GM08714 (cell line): ENCODE measurements at regions not wholly inside any gene's neighbourhood (a gene's known extent, or its start where the extent isn't known, plus 50 kb on each side); places are given as distances from the start of the nearest gene placed in this dataset.
"Not testable (repeated sequence)": the region's sequence is repeated elsewhere in the genome, so short reads cannot be mapped to it uniquely, and the experiment has no call there.

Experiments used
- H3K4me3 ChIP-seq: fragments of 200-500 bp; sonication (Bioruptor generic); 2 replicates; pipeline ENCODE4 v1.5.1; 2014; ENCODE audit warnings: mild to moderate bottlenecking, low read length, inconsistent platforms
- ZNF274 ChIP-seq: IDR thresholded peaks from 2 replicates; pipeline ENCODE4 v1.6.1; 2012; ENCODE audit warnings: mild to moderate bottlenecking, low read depth, low read length

GRCh38 chr2:16058256-16058655 lies 117.9 kb downstream of the MYCN start:
- no peak overlapping the region for H3K4me3 ChIP-seq
- no peak for TF ChIP-seq ZNF274

GRCh38 chr2:16057661-16058060 lies 117.3 kb downstream of the MYCN start:
- H3K4me3 ChIP-seq = no peak overlapping the region

DNA sequence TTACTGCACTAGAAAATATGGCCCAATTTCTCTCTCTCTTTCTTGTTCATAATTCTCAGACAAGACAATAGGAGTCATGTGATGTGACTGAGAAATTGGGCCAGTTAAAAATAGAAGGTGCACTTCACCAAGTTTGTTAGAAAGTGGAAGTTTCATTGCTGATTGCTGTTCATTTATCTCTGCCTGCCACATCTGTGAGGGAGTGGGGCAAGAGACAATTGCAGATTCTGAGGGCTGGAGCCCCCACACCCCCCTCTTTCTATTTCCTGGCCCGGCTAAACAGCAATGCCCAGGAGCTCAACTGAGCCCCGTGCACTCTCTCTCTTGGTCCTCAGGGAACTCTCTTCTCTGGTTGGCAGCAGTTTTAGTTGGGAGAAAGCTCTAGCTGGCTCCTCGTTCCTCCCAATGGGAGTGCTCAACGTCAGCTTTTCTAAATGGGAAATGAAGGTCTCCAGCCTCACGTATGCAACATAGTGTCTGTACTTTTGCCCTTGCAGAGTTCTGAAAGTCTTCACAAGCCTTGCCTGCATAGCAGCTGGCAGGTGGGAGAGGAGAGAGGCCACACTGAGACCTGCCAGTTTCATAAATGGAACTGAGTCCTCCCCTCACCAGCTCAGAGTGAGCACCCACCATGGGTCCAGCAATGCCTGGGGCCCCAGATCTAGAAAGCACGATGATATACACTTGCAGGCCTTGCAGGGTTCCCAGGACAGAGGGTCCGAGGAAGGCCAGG lies 115.7 kb downstream of the MYCN start:
- no peak for TF ChIP-seq ZNF274
- H3K4me3 ChIP-seq = no peak overlapping the region; the same call in 1 of the 2 replicates

More at GRCh38 chr2:16057661-16058060, 117.3 kb downstream of the MYCN start:
- TF ChIP-seq ZNF274 = no peak

GRCh38 chr2:16053437-16054257 lies 113.3 kb downstream of the MYCN start:
- TF ChIP-seq ZNF274 = no peak
- no peak overlapping the region for H3K4me3 ChIP-seq

- H3K4me3 ChIP-seq = not testable (repeated sequence)
Measured at GRCh38 chr2:16052571-16053052, 112.3 kb downstream of the MYCN start.

- H3K4me3 ChIP-seq = no peak overlapping the region
- no peak for TF ChIP-seq ZNF274
Measured at GRCh38 chr2:16051841-16052564, 111.7 kb downstream of the MYCN start.

- no peak for TF ChIP-seq ZNF274
- no peak overlapping the region for H3K4me3 ChIP-seq
Measured at GRCh38 chr2:16050908-16051489, 110.6 kb downstream of the MYCN start.

- no peak overlapping the region for H3K4me3 ChIP-seq
- no peak for TF ChIP-seq ZNF274
Measured at GRCh38 chr2:16050261-16050907, 110.0 kb downstream of the MYCN start.

GRCh38 chr2:16049406-16049805 lies 109.1 kb downstream of the MYCN start:
- no peak for TF ChIP-seq ZNF274

DNA sequence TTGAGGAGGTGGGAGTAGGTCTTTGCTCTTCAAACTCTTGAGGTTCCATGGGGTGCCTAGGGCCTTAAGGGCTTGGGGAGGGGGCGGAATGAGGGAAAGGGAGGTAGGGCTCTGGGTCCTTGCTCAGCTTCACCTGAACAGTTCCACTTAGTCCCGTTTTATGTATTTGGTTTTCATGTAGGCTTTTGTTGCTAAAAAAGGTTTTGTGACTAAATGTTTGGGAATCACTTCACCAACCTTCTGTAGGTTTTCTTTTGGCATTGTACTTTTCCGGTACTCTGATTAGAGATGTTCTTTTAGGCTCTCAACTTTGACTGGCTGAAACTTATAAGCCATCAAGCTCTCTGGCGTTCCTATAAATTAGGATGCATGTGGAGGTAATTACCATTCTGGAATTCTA lies 108.1 kb downstream of the MYCN start:
- TF ChIP-seq ZNF274 = no peak
- H3K4me3 ChIP-seq = no peak overlapping the region

More at GRCh38 chr2:16049406-16049805, 109.1 kb downstream of the MYCN start:
- no peak overlapping the region for H3K4me3 ChIP-seq

- no peak for TF ChIP-seq ZNF274
- no peak overlapping the region for H3K4me3 ChIP-seq
Measured at GRCh38 chr2:16047701-16048100, 107.4 kb downstream of the MYCN start.

- no peak overlapping the region for H3K4me3 ChIP-seq
- TF ChIP-seq ZNF274 = no peak
Measured at GRCh38 chr2:16046649-16047048, 106.3 kb downstream of the MYCN start.

- H3K4me3 ChIP-seq = no peak overlapping the region
- TF ChIP-seq ZNF274 = no peak
Measured at GRCh38 chr2:16045653-16046352, 105.5 kb downstream of the MYCN start.
